Neural progenitor cell (in vitro differentiated cells): ENCODE measurements at regions not wholly inside any gene's neighbourhood (a gene's known extent, or its start where the extent isn't known, plus 50 kb on each side); places are given as distances from the start of the nearest gene placed in this dataset.

ENCODE experiments used
- EZH2phosphoT487 ChIP-seq: fragments of 200-600 bp; sonication (generic); IDR thresholded peaks from 2 replicates; pipeline ENCODE4 v1.6.1; 2017; ENCODE audit warnings: antibody characterized with exemption
- TF ChIP-seq, protein P1 (sequence below): fragments of 200-600 bp; sonication (generic); IDR thresholded peaks from 2 replicates; pipeline ENCODE4 v1.5.1; 2017; ENCODE audit warnings: antibody characterized with exemption, mild to moderate bottlenecking

GRCh38 chr1:163747261-163747660, 425.5 kb downstream of the NUF2 start:
- TF ChIP-seq, protein P1, sequence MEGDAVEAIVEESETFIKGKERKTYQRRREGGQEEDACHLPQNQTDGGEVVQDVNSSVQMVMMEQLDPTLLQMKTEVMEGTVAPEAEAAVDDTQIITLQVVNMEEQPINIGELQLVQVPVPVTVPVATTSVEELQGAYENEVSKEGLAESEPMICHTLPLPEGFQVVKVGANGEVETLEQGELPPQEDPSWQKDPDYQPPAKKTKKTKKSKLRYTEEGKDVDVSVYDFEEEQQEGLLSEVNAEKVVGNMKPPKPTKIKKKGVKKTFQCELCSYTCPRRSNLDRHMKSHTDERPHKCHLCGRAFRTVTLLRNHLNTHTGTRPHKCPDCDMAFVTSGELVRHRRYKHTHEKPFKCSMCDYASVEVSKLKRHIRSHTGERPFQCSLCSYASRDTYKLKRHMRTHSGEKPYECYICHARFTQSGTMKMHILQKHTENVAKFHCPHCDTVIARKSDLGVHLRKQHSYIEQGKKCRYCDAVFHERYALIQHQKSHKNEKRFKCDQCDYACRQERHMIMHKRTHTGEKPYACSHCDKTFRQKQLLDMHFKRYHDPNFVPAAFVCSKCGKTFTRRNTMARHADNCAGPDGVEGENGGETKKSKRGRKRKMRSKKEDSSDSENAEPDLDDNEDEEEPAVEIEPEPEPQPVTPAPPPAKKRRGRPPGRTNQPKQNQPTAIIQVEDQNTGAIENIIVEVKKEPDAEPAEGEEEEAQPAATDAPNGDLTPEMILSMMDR, result no peak
- peak; percentile 42 for TF ChIP-seq EZH2phosphoT487
